Neural progenitor cell (in vitro differentiated cells): ENCODE measurements at regions not wholly inside any gene's neighbourhood (a gene's known extent, or its start where the extent isn't known, plus 50 kb on each side); places are given as distances from the start of the nearest gene placed in this dataset.

ENCODE experiments used
- CTCF ChIP-seq: fragments of 200-600 bp; sonication (generic); IDR thresholded peaks from 2 replicates; pipeline ENCODE4 v1.5.1; 2017; ENCODE audit warnings: antibody characterized with exemption, mild to moderate bottlenecking
- EZH2 ChIP-seq: fragments of 200-600 bp; sonication (generic); IDR thresholded peaks from 2 replicates; pipeline ENCODE4 v1.6.1; 2017; ENCODE audit warnings: antibody characterized with exemption, mild to moderate bottlenecking, moderate library complexity

DNA sequence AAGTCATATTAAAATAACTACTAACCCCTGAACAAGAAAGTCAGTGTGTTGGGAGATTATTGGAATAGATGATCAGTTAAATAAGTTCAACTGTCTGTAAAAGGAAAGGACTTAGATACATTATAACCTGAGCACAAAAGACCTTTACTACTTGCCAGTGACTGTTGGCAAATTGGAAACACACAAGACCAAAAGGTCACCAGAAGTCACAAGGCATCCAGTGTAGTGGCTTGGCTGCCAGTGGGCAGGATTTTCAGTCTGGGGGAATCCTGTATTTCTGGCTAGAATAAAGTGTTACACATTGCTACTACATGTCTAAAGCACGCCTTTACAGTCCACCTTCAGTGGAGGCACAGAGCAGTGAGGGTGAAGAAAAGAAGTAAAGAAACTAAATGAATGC, 108.3 kb upstream of the AR start:
- TF ChIP-seq CTCF (no peak), EZH2 (no peak)
